Gastroesophageal sphincter (tissue), 4 donors: ENCODE measurements at regions not wholly inside any gene's neighbourhood (a gene's known extent, or its start where the extent isn't known, plus 50 kb on each side); places are given as distances from the start of the nearest gene placed in this dataset.

ENCODE experiments used
- ATAC-seq: fragments of 150-250 bp; one replicate; pipeline ENCODE4 v1.9.1; 2016; ENCODE audit warnings: mild to moderate bottlenecking, moderate library complexity
- H3K27ac ChIP-seq, 4 donors: fragments of 200-600 bp; sonication (generic) in 3 of 4; 1 replicate in 3 of 4; 2 replicates in 1 of 4; pipeline ENCODE4 v1.5.1; 2016 to 2019
- H3K27me3 ChIP-seq: fragments of 200-600 bp; sonication (generic); one replicate; pipeline ENCODE4 v1.5.1; 2019
- H3K36me3 ChIP-seq, 2 donors: fragments of 200-600 bp; sonication (generic); one replicate each; pipeline ENCODE4 v1.5.1; 2019; ENCODE audit warnings: control low read depth in 1 of 2
- H3K4me1 ChIP-seq, 3 donors: fragments of 200-600 bp; sonication (generic); 1 replicate in 2 of 3; 2 replicates in 1 of 3; pipeline ENCODE4 v1.5.1; 2016 to 2019; ENCODE audit warnings: control low read depth in 2 of 3
- H3K4me3 ChIP-seq, 2 donors: fragments of 200-600 bp; sonication (generic); one replicate each; pipeline ENCODE4 v1.5.1; 2019; ENCODE audit warnings: mild to moderate bottlenecking in 1 of 2, moderate library complexity in 1 of 2
- H3K9me3 ChIP-seq, 3 donors: fragments of 200-600 bp; sonication (generic); one replicate each; pipeline ENCODE4 v1.5.1; 2017 to 2019; ENCODE audit warnings: control low read depth in 2 of 3
- CTCF ChIP-seq, 4 experiments: fragments of 200-600 bp in 2 of 4; fragments of 450-650 bp in 2 of 4; sonication (generic) in 1 of 4; IDR thresholded peaks; one replicate each; pipeline ENCODE4 v1.5.1; 2017 to 2019; ENCODE audit warnings: antibody characterized with exemption in 4 of 4, mild to moderate bottlenecking in 2 of 4, moderate library complexity in 2 of 4
- EP300 ChIP-seq: sonication (generic); formaldehyde crosslinking; IDR thresholded peaks from one replicate; pipeline ENCODE4 v1.6.1; 2017; ENCODE audit warnings: antibody characterized with exemption, mild to moderate bottlenecking
- POLR2A ChIP-seq, 2 donors: fragments of 450-650 bp; IDR thresholded peaks; one replicate each; pipeline ENCODE4 v1.6.1; 2017; ENCODE audit warnings: antibody characterized with exemption in 2 of 2, mild to moderate bottlenecking in 2 of 2, moderate library complexity in 1 of 2
- POLR2AphosphoS5 ChIP-seq: sonication (generic); formaldehyde crosslinking; IDR thresholded peaks from one replicate; pipeline ENCODE4 v1.6.1; 2017; ENCODE audit warnings: antibody characterized with exemption
- WGBS, 2 donors: methylation state at CpG; one replicate each; pipeline ENCODE4 v1.1.5; 2018; ENCODE audit warnings: low coverage in 1 of 2; 5-methylcytosine and 5-hydroxymethylcytosine counted together

GRCh38 chr5:2311851-2312250 is 429.1 kb upstream of the IRX4 start:
- H3K9me3 ChIP-seq: peaks cover 0 to 14% (median 0%) of the 10 kb centered on the region in 3 donors
- H3K36me3 ChIP-seq: no peaks in the 10 kb centered on the region
- 26 to 30% methylated on average over 2 to 3 of the region's 3 CpGs for whole genome bisulfite sequencing, 2 donors
- peaks cover 8% of the 10 kb centered on the region for H3K27me3 ChIP-seq
- TF ChIP-seq CTCF (IDR thresholded peaks at IDR 0.05): no peak
- no peak for TF ChIP-seq POLR2AphosphoS5
- no peak for TF ChIP-seq POLR2A (IDR thresholded peaks at IDR 0.05)
- no peak for TF ChIP-seq EP300
- no peak for ATAC-seq
- H3K4me1 ChIP-seq: no peaks in the 10 kb centered on the region
- H3K4me3 ChIP-seq: no peak overlapping the region
- H3K27ac ChIP-seq: no peak overlapping the region

GRCh38 chr5:2310946-2311345 is 428.2 kb upstream of the IRX4 start:
- ATAC-seq: no peak
- no peak overlapping the region for H3K27ac ChIP-seq
- TF ChIP-seq EP300: no peak
- no peak for TF ChIP-seq CTCF (IDR thresholded peaks at IDR 0.05)
- TF ChIP-seq POLR2A (IDR thresholded peaks at IDR 0.05): no peak
- no peak for TF ChIP-seq POLR2AphosphoS5
- H3K27me3 ChIP-seq: peaks cover 8% of the 10 kb centered on the region
- H3K4me1 ChIP-seq: no peaks in the 10 kb centered on the region
- WGBS, 2 donors: 79 to 88% methylated on average over 3 to 10 of the region's 10 CpGs
- no peaks in the 10 kb centered on the region for H3K36me3 ChIP-seq
- no peak overlapping the region for H3K4me3 ChIP-seq
- H3K9me3 ChIP-seq: peaks cover 0 to 14% (median 0%) of the 10 kb centered on the region in 3 donors

- Histone ChIP-seq H3K4me1 (no peaks in the 10 kb centered on the region), H3K4me3 (no peak overlapping the region), H3K36me3 (no peaks in the 10 kb centered on the region), H3K9me3 (no peaks in the 10 kb centered on the region), H3K27ac (no peak overlapping the region), H3K27me3 (peaks cover 14% of the 10 kb centered on the region)
- no peak for ATAC-seq
- 80 to 100% methylated on average over 1 of the region's 5 CpGs for WGBS, 2 donors
- TF ChIP-seq CTCF (IDR thresholded peaks at IDR 0.05): no peak
- TF ChIP-seq POLR2A (IDR thresholded peaks at IDR 0.05): no peak
- TF ChIP-seq POLR2AphosphoS5: no peak
- TF ChIP-seq EP300: no peak
These were observed 424.9 kb upstream of the IRX4 start for GRCh38 chr5:2307631-2308030.

- H3K36me3 ChIP-seq: no peaks in the 10 kb centered on the region
- 74 to 82% methylated on average over 6 of the region's 6 CpGs for WGBS, 2 donors
- no peaks in the 10 kb centered on the region for H3K9me3 ChIP-seq
- H3K4me3 ChIP-seq: no peak overlapping the region
- TF ChIP-seq CTCF (IDR thresholded peaks at IDR 0.05) (no peak), POLR2AphosphoS5 (no peak), POLR2A (IDR thresholded peaks at IDR 0.05) (no peak), EP300 (no peak)
- H3K4me1 ChIP-seq: no peaks in the 10 kb centered on the region
- ATAC-seq: no peak
- H3K27me3 ChIP-seq: peaks cover 11% of the 10 kb centered on the region
- H3K27ac ChIP-seq: no peak overlapping the region
These were observed 424.0 kb upstream of the IRX4 start for GRCh38 chr5:2306711-2307110.

- H3K27ac ChIP-seq: no peak overlapping the region
- WGBS, 2 donors: 39 to 45% methylated on average over 8 to 12 of the region's 14 CpGs
These were observed 420.8 kb upstream of the IRX4 start for GRCh38 chr5:2303431-2304100.

More at GRCh38 chr5:2303431-2304100, 420.8 kb upstream of the IRX4 start:
- no peaks in the 10 kb centered on the region for H3K9me3 ChIP-seq
- no peak for TF ChIP-seq POLR2AphosphoS5
- TF ChIP-seq CTCF (IDR thresholded peaks at IDR 0.05): no peak
- no peak for TF ChIP-seq EP300
- no peak overlapping the region for H3K4me3 ChIP-seq
- ATAC-seq: no peak
- no peaks in the 10 kb centered on the region for H3K36me3 ChIP-seq
- peaks cover 22% of the 10 kb centered on the region for H3K27me3 ChIP-seq
- H3K4me1 ChIP-seq: no peaks in the 10 kb centered on the region
